Kidney (tissue), 13 donors: ENCODE measurements at regions not wholly inside any gene's neighbourhood (a gene's known extent, or its start where the extent isn't known, plus 50 kb on each side); places are given as distances from the start of the nearest gene placed in this dataset. TPM values are rescaled to one million over a fixed set of nuclear protein-coding genes. Genes with fewer than 3 reads are reported as not detected.

Experiments
- DNase-seq, 5 donors: peaks; one replicate each; pipeline ENCODE4 v3.0.0-alpha.2; 2013 to 2020
- FAIRE-seq: peaks from 2 replicates; lab custom pipeline; 2012; peaks lifted over from hg19 to GRCh38; lab: Jason Lieb, UNC
- H3K27ac ChIP-seq, 2 donors: one replicate each; pipeline ENCODE4 v1.7.0; 2013; ENCODE audit warnings: low read depth in 2 of 2, low read length in 2 of 2, inconsistent platforms in 1 of 2
- H3K27me3 ChIP-seq: one replicate; pipeline ENCODE4 v1.7.1; 2013; ENCODE audit warnings: low read length, inconsistent platforms; ENCODE audit not compliant: control insufficient read depth, insufficient read depth
- H3K36me3 ChIP-seq, 3 donors: one replicate each; pipeline versions ENCODE4 v1.7.0 to v1.7.1; 2013; ENCODE audit warnings: low read length in 3 of 3, control low read depth in 1 of 3, inconsistent platforms in 1 of 3; ENCODE audit not compliant: insufficient read depth in 3 of 3, control insufficient read depth in 2 of 3
- H3K4me1 ChIP-seq, 3 donors: one replicate each; pipeline versions ENCODE4 v1.7.0 to v1.7.1; 2013; ENCODE audit warnings: low read length in 3 of 3, inconsistent platforms in 1 of 3, low read depth in 1 of 3; ENCODE audit not compliant: control insufficient read depth in 2 of 3, insufficient read depth in 2 of 3
- H3K4me3 ChIP-seq, 3 donors: one replicate each; pipeline versions ENCODE4 v1.7.0 to v1.8.1; 2013; ENCODE audit warnings: low read length in 3 of 3, control low read depth in 1 of 3, inconsistent platforms in 1 of 3
- H3K9ac ChIP-seq, 3 donors: one replicate each; pipeline versions ENCODE4 v1.7.0 to v1.7.1; 2013; ENCODE audit warnings: low read length in 3 of 3, control low read depth in 1 of 3, inconsistent platforms in 1 of 3
- H3K9me3 ChIP-seq, 3 donors: one replicate each; pipeline versions ENCODE4 v1.7.0 to v1.7.1; 2013; ENCODE audit warnings: low read length in 3 of 3, control low read depth in 1 of 3, inconsistent platforms in 1 of 3; ENCODE audit not compliant: control insufficient read depth in 2 of 3, insufficient read depth in 1 of 3
- CTCF ChIP-seq: IDR thresholded peaks from 3 replicates; pipeline ENCODE4 v1.5.1; 2012; ENCODE audit warnings: mild to moderate bottlenecking, moderate library complexity, borderline replicate concordance; ENCODE audit not compliant: insufficient read depth; ENCODE audit errors: extremely low read depth
- intact Hi-C: fragments of 100-400 bp; cut with DNase I; formaldehyde crosslinking; loops from one replicate; pipeline ENCODE4 v1.11.1; 2022
- microRNA-seq: library from miRNA; unstranded; fragments of <30 nt; microRNA quantifications from one replicate; pipeline ENCODE4 v1.2.0, GENCODE V29; 2020
- donor health status: control.
- donor health status: control.
- donor health status: control.
- donor health status: control.
- donor health status: control.
- donor health status: DM: yes; HTN: yes; CAD: no.
- donor health status: Normal renal cell carcinoma (clear cell type).

GRCh38 chr10:3834947-3835346, 49.9 kb upstream of the KLF6 start:
- no peaks in the 10 kb centered on the region for H3K27me3 ChIP-seq
- H3K36me3 ChIP-seq: no peaks in the 10 kb centered on the region
- H3K9ac ChIP-seq: no peak overlapping the region
- no peak for FAIRE-seq
- H3K4me3 ChIP-seq: no peak overlapping the region
- TF ChIP-seq CTCF: no peak
- no peaks in the 10 kb centered on the region for H3K4me1 ChIP-seq
- intact Hi-C loops: no loop called here
- H3K9me3 ChIP-seq: no peaks in the 10 kb centered on the region
- no peak for DNase-seq
- no peak overlapping the region for H3K27ac ChIP-seq

Small RNA genes lying in the stretch of these regions (microRNA-seq; reads per million reads assigned to microRNA genes)
- not detected for gene MIR6078
